Transverse colon (tissue), 4 donors: ENCODE measurements at regions not wholly inside any gene's neighbourhood (a gene's known extent, or its start where the extent isn't known, plus 50 kb on each side); places are given as distances from the start of the nearest gene placed in this dataset.
"Not testable (repeated sequence)": the region's sequence is repeated elsewhere in the genome, so short reads cannot be mapped to it uniquely, and the experiment has no call there.

Source experiments
- DNase-seq: peaks from one replicate; pipeline ENCODE4 v3.0.0-alpha.2; 2019
- H3K27ac ChIP-seq, 4 donors: fragments of 200-600 bp; sonication (generic); 2 replicates each; pipeline ENCODE4 v1.5.1; 2016 to 2018; ENCODE audit warnings: inconsistent platforms in 4 of 4
- H3K27me3 ChIP-seq: fragments of 200-600 bp; sonication (generic); 2 replicates; pipeline ENCODE4 v1.5.1; 2017; ENCODE audit warnings: inconsistent platforms
- H3K36me3 ChIP-seq, 4 donors: fragments of 200-600 bp; sonication (generic); 2 replicates each; pipeline ENCODE4 v1.5.1; 2017 to 2019; ENCODE audit warnings: inconsistent platforms in 4 of 4
- H3K4me1 ChIP-seq, 4 donors: fragments of 200-600 bp; sonication (generic); 2 replicates each; pipeline ENCODE4 v1.5.1; 2017 to 2020; ENCODE audit warnings: inconsistent platforms in 4 of 4
- H3K4me3 ChIP-seq, 4 donors: fragments of 200-600 bp; sonication (generic); 1 replicate in 1 of 4; 2 replicates in 3 of 4; pipeline versions ENCODE4 v1.5.1 to v1.6.1; 2017 to 2019; ENCODE audit warnings: inconsistent platforms in 4 of 4
- H3K9me3 ChIP-seq, 2 donors: fragments of 200-600 bp; sonication (generic); 2 replicates each; pipeline ENCODE4 v1.5.1; 2017 to 2019; ENCODE audit warnings: inconsistent platforms in 2 of 2
- CTCF ChIP-seq, 5 experiments: fragments of 200-600 bp in 3 of 5; fragments of 450-650 bp in 2 of 5; sonication (generic) in 3 of 5; IDR thresholded peaks; 1 replicate in 2 of 5; 2 replicates in 3 of 5; pipeline ENCODE4 v1.5.1; 2016 to 2017; ENCODE audit warnings: antibody characterized with exemption in 5 of 5, inconsistent platforms in 3 of 5, mild to moderate bottlenecking in 2 of 5, moderate library complexity in 1 of 5
- EP300 ChIP-seq: sonication (generic); formaldehyde crosslinking; IDR thresholded peaks from one replicate; pipeline ENCODE4 v1.6.1; 2017; ENCODE audit warnings: antibody characterized with exemption, low read depth
- POLR2A ChIP-seq: fragments of 450-650 bp; IDR thresholded peaks from one replicate; pipeline ENCODE4 v1.6.1; 2016; ENCODE audit warnings: antibody characterized with exemption, mild to moderate bottlenecking, moderate library complexity
- POLR2AphosphoS5 ChIP-seq, 3 donors: sonication (generic); formaldehyde crosslinking; IDR thresholded peaks; one replicate each; pipeline ENCODE4 v1.6.1; 2016; ENCODE audit warnings: antibody characterized with exemption in 3 of 3
- WGBS, 2 donors: methylation state at CpG; one replicate each; pipeline ENCODE4 v1.1.5; 2018; ENCODE audit warnings: low coverage in 1 of 2; 5-methylcytosine and 5-hydroxymethylcytosine counted together
- in situ Hi-C, 4 donors: fragments of 200-750 bp; cut with MboI; loops; one replicate each; pipeline versions ENCODE4 v1.15.0 to v1.15.1; 2017; ENCODE audit warnings: low sequenced_read_pairs in 3 of 4, low pct_ligation_motif_present in 1 of 4, low pct_unique_long_range_greater_than_20kb in 1 of 4
- intact Hi-C: fragments of 100-400 bp; cut with DNase I; formaldehyde crosslinking; loops from one replicate; pipeline ENCODE4 v1.15.1; 2023; ENCODE audit warnings: low total_unique reads

- Histone ChIP-seq H3K27me3 (no peaks in the 10 kb centered on the region), H3K27ac (no peak overlapping the region), H3K4me3 (no peak overlapping the region), H3K36me3 (no peaks in the 10 kb centered on the region), H3K9me3 (no peaks in the 10 kb centered on the region), H3K4me1 (no peaks in the 10 kb centered on the region)
- TF ChIP-seq CTCF (IDR thresholded peaks at IDR 0.05), result no peak
- TF ChIP-seq POLR2AphosphoS5 (IDR thresholded peaks at IDR 0.05), result no peak
- no peak for TF ChIP-seq POLR2A
- TF ChIP-seq EP300, result no peak
- in situ Hi-C loops, result no loop called here
- no peak for DNase-seq
- intact Hi-C loops, result no loop called here
- 80 to 92% methylated on average over 1 of the region's 1 CpG for WGBS, 2 donors
These were observed 1718.6 kb downstream of the SUCLG1 start for GRCh38 chr2:82740527-82740926.

GRCh38 chr2:82737965-82738364 is 1721.1 kb downstream of the SUCLG1 start:
- H3K36me3 ChIP-seq, H3K4me1 ChIP-seq, H3K27ac ChIP-seq, in situ Hi-C loops, H3K4me3 ChIP-seq, H3K27me3 ChIP-seq, intact Hi-C loops, DNase-seq, H3K9me3 ChIP-seq: not testable (repeated sequence)
- 91 to 93% methylated on average over 15 of the region's 15 CpGs for WGBS, 2 donors

GRCh38 chr2:82735336-82735735 is 1723.7 kb downstream of the SUCLG1 start:
- DNase-seq, result no peak
- in situ Hi-C loops, result no loop called here
- no peak for TF ChIP-seq POLR2A
- TF ChIP-seq POLR2AphosphoS5 (IDR thresholded peaks at IDR 0.05), result no peak
- TF ChIP-seq EP300, result no peak
- TF ChIP-seq CTCF (IDR thresholded peaks at IDR 0.05), result no peak
- WGBS, 2 donors, result 94% methylated on average over 2 of the region's 2 CpGs; no CpG with 5 or more reads in 1 of the 2 donors
- intact Hi-C loops, result no loop called here
- no peak overlapping the region for H3K4me3 ChIP-seq
- no peak overlapping the region for H3K27ac ChIP-seq
- H3K36me3 ChIP-seq, result no peaks in the 10 kb centered on the region
- H3K27me3 ChIP-seq, result no peaks in the 10 kb centered on the region
- no peaks in the 10 kb centered on the region for H3K4me1 ChIP-seq
- H3K9me3 ChIP-seq, result no peaks in the 10 kb centered on the region

GRCh38 chr2:82731824-82732223 is 1727.3 kb downstream of the SUCLG1 start:
- no peak for TF ChIP-seq POLR2AphosphoS5 (IDR thresholded peaks at IDR 0.05)
- TF ChIP-seq EP300, result no peak
- TF ChIP-seq CTCF (IDR thresholded peaks at IDR 0.05), result no peak
- intact Hi-C loops (no loop called here), in situ Hi-C loops (no loop called here)
- WGBS, 2 donors, result 62 to 64% methylated on average over 4 of the region's 4 CpGs
- no peaks in the 10 kb centered on the region for H3K27me3 ChIP-seq
- no peak overlapping the region for H3K4me3 ChIP-seq
- DNase-seq, result no peak
- no peak overlapping the region for H3K27ac ChIP-seq
- no peaks in the 10 kb centered on the region for H3K36me3 ChIP-seq
- no peaks in the 10 kb centered on the region for H3K4me1 ChIP-seq
- H3K9me3 ChIP-seq, result no peaks in the 10 kb centered on the region

GRCh38 chr2:82730811-82731210 is 1728.3 kb downstream of the SUCLG1 start:
- H3K27me3 ChIP-seq, result no peaks in the 10 kb centered on the region
- WGBS, 2 donors, result 90 to 93% methylated on average over 1 of the region's 1 CpG

More at GRCh38 chr2:82730811-82731210, 1728.3 kb downstream of the SUCLG1 start:
- Histone ChIP-seq H3K9me3 (no peaks in the 10 kb centered on the region), H3K4me3 (no peak overlapping the region), H3K4me1 (no peaks in the 10 kb centered on the region), H3K27ac (no peak overlapping the region), H3K36me3 (no peaks in the 10 kb centered on the region)
- no peak for DNase-seq
- in situ Hi-C loops (no loop called here), intact Hi-C loops (no loop called here)
- TF ChIP-seq POLR2AphosphoS5 (IDR thresholded peaks at IDR 0.05) (no peak), CTCF (IDR thresholded peaks at IDR 0.05) (no peak), EP300 (no peak), POLR2A (no peak)
